AG04449 (cell line): ENCODE measurements at regions not wholly inside any gene's neighbourhood (a gene's known extent, or its start where the extent isn't known, plus 50 kb on each side); places are given as distances from the start of the nearest gene placed in this dataset.
"Not testable (repeated sequence)": the region's sequence is repeated elsewhere in the genome, so short reads cannot be mapped to it uniquely, and the experiment has no call there.

Experiments
- CTCF ChIA-PET: fragments of 350-600 bp; formaldehyde crosslinking; extraction: SDS; loops from one replicate; lab custom pipeline; 2021; ENCODE audit warnings: antibody characterized with exemption; lab: Yijun Ruan, JAX
- POLR2A ChIA-PET: fragments of 400-600, 350-600 bp; formaldehyde crosslinking; extraction: SDS; loops from one replicate; lab custom pipeline; 2020; ENCODE audit warnings: antibody characterized with exemption, inconsistent platforms; lab: Yijun Ruan, JAX
- DNase-seq: peaks from one replicate; pipeline ENCODE4 v3.0.0-alpha.2; 2010; ENCODE audit warnings: low read depth, low spot score
- H3K4me3 ChIP-seq: 2 replicates; pipeline ENCODE4 v1.5.1; 2011; ENCODE audit warnings: low read depth, mild to moderate bottlenecking, control low read depth, low read length
- CTCF ChIP-seq: IDR thresholded peaks from one replicate; pipeline ENCODE4 v1.5.1; 2011; ENCODE audit warnings: mild to moderate bottlenecking, moderate library complexity, low read length, control low read depth, inconsistent platforms; ENCODE audit not compliant: insufficient read depth; ENCODE audit errors: missing control alignments

- DNase-seq, result no peak
- no peak for TF ChIP-seq CTCF
- ChIA-PET POLR2A (no interaction called here), CTCF (no interaction called here)
- H3K4me3 ChIP-seq, result no peak overlapping the region
These were observed 203.0 kb upstream of the SFSWAP start for GRCh38 chr12:131507881-131508280.

- POLR2A ChIA-PET, result no interaction called here
- TF ChIP-seq CTCF, result no peak
- no peak for DNase-seq
- CTCF ChIA-PET, result no interaction called here
- no peak overlapping the region for H3K4me3 ChIP-seq
These were observed 201.2 kb upstream of the SFSWAP start for GRCh38 chr12:131509701-131510100.

GRCh38 chr12:131510431-131510830 is 200.5 kb upstream of the SFSWAP start:
- H3K4me3 ChIP-seq, result no peak overlapping the region
- ChIA-PET POLR2A (no interaction called here), CTCF (no interaction called here)
- TF ChIP-seq CTCF, result no peak
- no peak for DNase-seq

GRCh38 chr12:131511391-131511802 is 199.5 kb upstream of the SFSWAP start:
- no peak for TF ChIP-seq CTCF
- ChIA-PET POLR2A (no interaction called here), CTCF (no interaction called here)
- peak; percentile 7 for DNase-seq
- no peak overlapping the region for H3K4me3 ChIP-seq

- no peak for DNase-seq
- POLR2A ChIA-PET, result no interaction called here
- CTCF ChIA-PET, result no interaction called here
- no peak overlapping the region for H3K4me3 ChIP-seq
- no peak for TF ChIP-seq CTCF
These were observed 198.9 kb upstream of the SFSWAP start for GRCh38 chr12:131511803-131512561.

GRCh38 chr12:131513606-131514005 is 197.3 kb upstream of the SFSWAP start:
- H3K4me3 ChIP-seq, result no peak overlapping the region
- ChIA-PET POLR2A (no interaction called here), CTCF (no interaction called here)
- no peak for DNase-seq
- TF ChIP-seq CTCF, result no peak

GRCh38 chr12:131520553-131520952 is 190.3 kb upstream of the SFSWAP start:
- DNase-seq, H3K4me3 ChIP-seq, POLR2A ChIA-PET, CTCF ChIA-PET: not testable (repeated sequence)
